Astrocyte (in vitro differentiated cells and primary cell): ENCODE measurements at regions not wholly inside any gene's neighbourhood (a gene's known extent, or its start where the extent isn't known, plus 50 kb on each side); places are given as distances from the start of the nearest gene placed in this dataset.

Source experiments
- EZH2 ChIP-seq: IDR thresholded peaks from 2 replicates; pipeline ENCODE4 v1.6.1; 2012; ENCODE audit warnings: mild to moderate bottlenecking, low read length, inconsistent platforms; ENCODE audit not compliant: insufficient read depth
- TF ChIP-seq, protein P1 (sequence below): IDR thresholded peaks from 2 replicates; pipeline ENCODE4 v1.5.1; 2011; ENCODE audit warnings: low read depth, mild to moderate bottlenecking, inconsistent platforms, low read length, moderate library complexity; ENCODE audit not compliant: insufficient read depth

DNA sequence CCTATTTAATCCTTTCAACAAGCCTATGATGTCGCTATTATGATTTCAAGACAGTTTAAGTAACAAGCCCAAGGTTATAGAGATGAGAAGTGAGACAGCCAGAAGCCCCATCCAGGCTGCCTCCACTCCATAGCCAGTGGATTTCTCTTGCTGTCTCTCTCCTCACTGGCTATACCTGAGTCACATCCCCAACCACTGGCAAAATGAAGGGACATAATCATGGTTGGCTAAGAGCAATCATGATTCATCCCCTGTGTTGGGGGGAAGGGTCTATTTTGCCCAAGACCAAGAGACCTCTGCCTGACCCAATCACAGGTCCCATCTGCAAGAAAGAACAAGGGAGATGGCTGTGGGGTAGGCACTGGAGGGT, 334.9 kb upstream of the GATB start:
- TF ChIP-seq EZH2: no peak
- TF ChIP-seq, protein P1, sequence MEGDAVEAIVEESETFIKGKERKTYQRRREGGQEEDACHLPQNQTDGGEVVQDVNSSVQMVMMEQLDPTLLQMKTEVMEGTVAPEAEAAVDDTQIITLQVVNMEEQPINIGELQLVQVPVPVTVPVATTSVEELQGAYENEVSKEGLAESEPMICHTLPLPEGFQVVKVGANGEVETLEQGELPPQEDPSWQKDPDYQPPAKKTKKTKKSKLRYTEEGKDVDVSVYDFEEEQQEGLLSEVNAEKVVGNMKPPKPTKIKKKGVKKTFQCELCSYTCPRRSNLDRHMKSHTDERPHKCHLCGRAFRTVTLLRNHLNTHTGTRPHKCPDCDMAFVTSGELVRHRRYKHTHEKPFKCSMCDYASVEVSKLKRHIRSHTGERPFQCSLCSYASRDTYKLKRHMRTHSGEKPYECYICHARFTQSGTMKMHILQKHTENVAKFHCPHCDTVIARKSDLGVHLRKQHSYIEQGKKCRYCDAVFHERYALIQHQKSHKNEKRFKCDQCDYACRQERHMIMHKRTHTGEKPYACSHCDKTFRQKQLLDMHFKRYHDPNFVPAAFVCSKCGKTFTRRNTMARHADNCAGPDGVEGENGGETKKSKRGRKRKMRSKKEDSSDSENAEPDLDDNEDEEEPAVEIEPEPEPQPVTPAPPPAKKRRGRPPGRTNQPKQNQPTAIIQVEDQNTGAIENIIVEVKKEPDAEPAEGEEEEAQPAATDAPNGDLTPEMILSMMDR: no peak
